HCT116 (cell line): ENCODE measurements at regions not wholly inside any gene's neighbourhood (a gene's known extent, or its start where the extent isn't known, plus 50 kb on each side); places are given as distances from the start of the nearest gene placed in this dataset.

Experiments used
- ATAC-seq: fragments of 200-7000 bp; cut with Tn5 transposase; 2 replicates; pipeline ENCODE4 v1.9.1; 2020; ENCODE audit warnings: mild to moderate bottlenecking, moderate library complexity
- BruUV-seq: library from RNA; stranded (reverse); fragments of 400-500 nt; replicated peaks from 2 replicates; lab custom pipeline; 2021; lab: Mats Ljungman, UMichigan
- CTCF ChIA-PET: fragments of 300-600 bp; sonication (Branson Sonifier 250); formaldehyde crosslinking; loops from one replicate; lab custom pipeline; 2021; ENCODE audit warnings: antibody characterized with exemption; lab: Charles Lee
- POLR2A ChIA-PET: fragments of 300-600, 350-600 bp; sonication (Branson Sonifier 250); formaldehyde crosslinking; loops from one replicate; lab custom pipeline; 2021; ENCODE audit warnings: antibody characterized with exemption; lab: Charles Lee
- RAD21 ChIA-PET, 2 experiments: fragments of 300-600 bp; sonication (Branson Sonifier 250); formaldehyde crosslinking; loops; one replicate each; lab custom pipeline; 2023; ENCODE audit warnings: low total read pairs in 2 of 2; ENCODE audit not compliant: uncharacterized antibody in 2 of 2, unreplicated experiment in 2 of 2, low non-redundant PET in 1 of 2; lab: Charles Lee
- DNase-seq: peaks from one replicate; pipeline ENCODE4 v3.0.0-alpha.2; 2010; ENCODE audit warnings: low read depth, low spot score
- H2AFZ ChIP-seq: fragments of 200-600 bp; shearing (Covaris generic), sonication (generic); 2 replicates; pipeline ENCODE4 v1.6.1; 2017; ENCODE audit warnings: low read depth, mixed run types, mixed read lengths, antibody characterized with exemption, low read length; ENCODE audit not compliant: poor library complexity, severe bottlenecking
- H3K27ac ChIP-seq: 2 replicates; pipeline ENCODE4 v1.5.1; 2012; ENCODE audit warnings: low read depth, low read length
- H3K27me3 ChIP-seq: fragments of 200-600 bp; sonication (generic); 2 replicates; pipeline ENCODE4 v1.6.1; 2016; ENCODE audit warnings: mixed run types, low read length, mixed read lengths; ENCODE audit not compliant: insufficient read depth
- H3K36me3 ChIP-seq, 2 experiments: fragments of 200-500 bp in 1 of 2; fragments of 200-600 bp in 1 of 2; sonication (Bioruptor generic) in 1 of 2; sonication (generic) in 1 of 2; 2 replicates each; pipeline versions ENCODE4 v1.5.1 to v1.6.1; 2014 to 2016; ENCODE audit warnings: low read length in 2 of 2, inconsistent platforms in 1 of 2, mixed read lengths in 1 of 2, mixed run types in 1 of 2; ENCODE audit not compliant: insufficient read depth in 2 of 2, control insufficient read depth in 1 of 2
- H3K4me1 ChIP-seq, 2 experiments: fragments of 200-600 bp in 1 of 2; sonication (generic) in 1 of 2; 2 replicates each; pipeline versions ENCODE4 v1.5.1 to v1.6.1; 2012 to 2017; ENCODE audit warnings: low read length in 2 of 2, inconsistent platforms in 1 of 2, mild to moderate bottlenecking in 1 of 2, mixed read lengths in 1 of 2, mixed run types in 1 of 2, moderate library complexity in 1 of 2; ENCODE audit not compliant: insufficient read depth in 2 of 2, control insufficient read depth in 1 of 2
- H3K4me2 ChIP-seq: fragments of 200-600 bp; sonication (generic); 2 replicates; pipeline ENCODE4 v1.6.1; 2017; ENCODE audit warnings: mixed run types, low read length, mixed read lengths
- H3K4me3 ChIP-seq, 2 experiments: fragments of 200-600 bp in 1 of 2; sonication (generic) in 1 of 2; replicated peaks in 1 of 2; 2 replicates each; pipeline ENCODE4 v1.5.1; 2011 to 2016; ENCODE audit warnings: low read length in 2 of 2, control low read depth in 1 of 2, low read depth in 1 of 2, mild to moderate bottlenecking in 1 of 2, mixed read lengths in 1 of 2, mixed run types in 1 of 2
- H3K79me2 ChIP-seq: fragments of 200-600 bp; sonication (generic); 2 replicates; pipeline ENCODE4 v1.6.1; 2017; ENCODE audit warnings: mild to moderate bottlenecking, mixed run types, low read length, moderate library complexity, mixed read lengths; ENCODE audit not compliant: insufficient read depth
- H3K9ac ChIP-seq: fragments of 200-600 bp; sonication (generic); 2 replicates; pipeline ENCODE4 v1.6.1; 2016; ENCODE audit warnings: low read length, mixed read lengths
- H3K9me2 ChIP-seq: fragments of 200-600 bp; sonication (generic), shearing (Covaris generic); 2 replicates; pipeline ENCODE4 v1.6.1; 2017; ENCODE audit warnings: mixed run types, mild to moderate bottlenecking, moderate library complexity; ENCODE audit not compliant: insufficient read depth
- H3K9me3 ChIP-seq, 2 experiments: fragments of 200-500 bp in 1 of 2; fragments of 200-600 bp in 1 of 2; sonication (Bioruptor generic) in 1 of 2; sonication (generic) in 1 of 2; 2 replicates each; pipeline ENCODE4 v1.6.1; 2014 to 2017; ENCODE audit warnings: low read length in 2 of 2, mixed read lengths in 2 of 2, inconsistent platforms in 1 of 2, low read depth in 1 of 2, mild to moderate bottlenecking in 1 of 2, mixed run types in 1 of 2, moderate library complexity in 1 of 2; ENCODE audit not compliant: control insufficient read depth in 1 of 2, insufficient read depth in 1 of 2
- H4K20me1 ChIP-seq: fragments of 200-600 bp; sonication (generic), shearing (Covaris generic); 2 replicates; pipeline ENCODE4 v1.6.1; 2017; ENCODE audit warnings: mixed run types, mild to moderate bottlenecking, moderate library complexity; ENCODE audit not compliant: insufficient read depth
- CEBPB ChIP-seq: IDR thresholded peaks from 2 replicates; pipeline ENCODE4 v1.6.1; 2012; ENCODE audit warnings: low read depth
- EGR1 ChIP-seq: IDR thresholded peaks from 2 replicates; pipeline ENCODE4 v1.6.1; 2012; ENCODE audit warnings: low read depth
- ELF1 ChIP-seq: IDR thresholded peaks from 2 replicates; pipeline ENCODE4 v1.6.1; 2012; ENCODE audit warnings: low read depth, borderline replicate concordance
- EZH2 ChIP-seq: fragments of 200-600 bp; sonication (generic); IDR thresholded peaks from 2 replicates; pipeline ENCODE4 v1.6.1; 2017; ENCODE audit warnings: antibody characterized with exemption, mixed run types
- EZH2phosphoT487 ChIP-seq: fragments of 200-600 bp; IDR thresholded peaks from 2 replicates; pipeline ENCODE4 v1.6.1; 2018; ENCODE audit warnings: antibody characterized with exemption, borderline replicate concordance
- FOSL1 ChIP-seq: IDR thresholded peaks from 2 replicates; pipeline ENCODE4 v1.6.1; 2012; ENCODE audit warnings: low read depth
- JUND ChIP-seq: IDR thresholded peaks from 2 replicates; pipeline ENCODE4 v1.6.1; 2012
- POLR2AphosphoS5 ChIP-seq: IDR thresholded peaks from 2 replicates; pipeline ENCODE4 v1.6.1; 2011; ENCODE audit warnings: mild to moderate bottlenecking, low read depth, low read length, moderate library complexity
- REST ChIP-seq: IDR thresholded peaks from 2 replicates; pipeline ENCODE4 v1.6.1; 2012; ENCODE audit warnings: low read depth
- SIN3A ChIP-seq: IDR thresholded peaks from 2 replicates; pipeline ENCODE4 v1.6.1; 2012; ENCODE audit warnings: low read depth
- SP1 ChIP-seq: IDR thresholded peaks from 2 replicates; pipeline ENCODE4 v1.6.1; 2012; ENCODE audit warnings: low read depth
- TCF7L2 ChIP-seq: IDR thresholded peaks from 2 replicates; pipeline ENCODE4 v1.7.0; 2011; ENCODE audit warnings: borderline replicate concordance, inconsistent platforms; ENCODE audit not compliant: insufficient read depth, insufficient read length; ENCODE audit errors: extremely low read depth
- YY1 ChIP-seq: IDR thresholded peaks from 2 replicates; pipeline ENCODE4 v1.6.1; 2011; ENCODE audit warnings: low read length, low read depth, moderate library complexity, mild to moderate bottlenecking; ENCODE audit not compliant: insufficient replicate concordance; ENCODE audit errors: extremely low read depth
- ZBTB33 ChIP-seq: IDR thresholded peaks from 2 replicates; pipeline ENCODE4 v1.6.1; 2011; ENCODE audit warnings: mild to moderate bottlenecking, low read length, moderate library complexity; ENCODE audit not compliant: insufficient replicate concordance; ENCODE audit errors: extremely low read depth
- ZFX ChIP-seq: fragments of 450-650 bp; IDR thresholded peaks from 2 replicates; pipeline ENCODE4 v1.6.1; 2017
- ZNF274 ChIP-seq: fragments of 200-500 bp; sonication (Bioruptor generic); IDR thresholded peaks from 2 replicates; pipeline ENCODE4 v1.6.1; 2014; ENCODE audit warnings: mild to moderate bottlenecking, low read depth, low read length, inconsistent platforms
- intact Hi-C: fragments of 100-400 bp; cut with micrococcal nuclease; formaldehyde crosslinking; loops from 2 replicates; pipeline ENCODE4 v1.10.0; 2022

GRCh38 chr10:33484787-33485186, 150.3 kb upstream of the NRP1 start:
- H3K4me1 ChIP-seq = no peaks in the 10 kb centered on the region
- CTCF ChIA-PET = no interaction called here
- H3K79me2 ChIP-seq = no peaks in the 10 kb centered on the region
- ATAC-seq (no peak), DNase-seq (no peak)
- H4K20me1 ChIP-seq = no peaks in the 10 kb centered on the region
- no peak overlapping the region for H2AFZ ChIP-seq
- H3K4me2 ChIP-seq = no peak overlapping the region
- H3K9me3 ChIP-seq = no peaks in the 10 kb centered on the region
- TF ChIP-seq YY1 (no peak), CEBPB (peak; percentile 52; the same call in 1 of the 2 replicates)
- no TSS peak for BruUV-seq
- intact Hi-C loops = no loop called here
- no peak overlapping the region for H3K9ac ChIP-seq
- H3K27ac ChIP-seq = no peak overlapping the region
- H3K4me3 ChIP-seq = no peak overlapping the region
- H3K27me3 ChIP-seq = no peaks in the 10 kb centered on the region
- no peaks in the 10 kb centered on the region for H3K36me3 ChIP-seq
- no peaks in the 10 kb centered on the region for H3K9me2 ChIP-seq
- RAD21 ChIA-PET = interaction anchor here in 1 of 2 experiments (0.6 kb wide), 1 partner anchor 635 kb away, joined by 3 read pairs; no protein-coding TSS in a partner anchor
- POLR2A ChIA-PET = no interaction called here

- Histone ChIP-seq H3K9me2 (no peaks in the 10 kb centered on the region), H3K4me1 (no peaks in the 10 kb centered on the region), H3K27me3 (no peaks in the 10 kb centered on the region), H4K20me1 (no peaks in the 10 kb centered on the region), H3K9me3 (no peaks in the 10 kb centered on the region), H3K79me2 (no peaks in the 10 kb centered on the region), H3K9ac (no peak overlapping the region), H3K4me2 (no peak overlapping the region), H3K36me3 (no peaks in the 10 kb centered on the region), H3K27ac (no peak overlapping the region), H2AFZ (no peak overlapping the region), H3K4me3 (no peak overlapping the region)
- TF ChIP-seq FOSL1 = no peak
- no peak for TF ChIP-seq EGR1
- TF ChIP-seq SP1 = no peak
- no peak for TF ChIP-seq JUND
- no peak for TF ChIP-seq ZNF274
- no peak for TF ChIP-seq REST
- no peak for TF ChIP-seq TCF7L2
- no peak for TF ChIP-seq SIN3A
- TF ChIP-seq ZFX = no peak
- TF ChIP-seq EZH2 = no peak
- no peak for TF ChIP-seq EZH2phosphoT487
- TF ChIP-seq ELF1 = no peak
- no peak for TF ChIP-seq ZBTB33
- no peak for TF ChIP-seq POLR2AphosphoS5
- TF ChIP-seq CEBPB = no peak
- ATAC-seq (no peak), DNase-seq (no peak)
- RAD21 ChIA-PET = no interaction called here
- CTCF ChIA-PET = interaction anchor here (0.6 to 1.0 kb wide), 2 partner anchors 12 to 290 kb away, joined by 3 to 4 read pairs; no protein-coding TSS in a partner anchor
- intact Hi-C loops = no loop called here
- no TSS peak for BruUV-seq
- POLR2A ChIA-PET = no interaction called here
Measured at GRCh38 chr10:33483816-33484190, 149.3 kb upstream of the NRP1 start.
